ENCODE measurements at regions not wholly inside any gene's neighbourhood (a gene's known extent, or its start where the extent isn't known, plus 50 kb on each side); places are given as distances from the start of the nearest gene placed in this dataset.
A peak's percentile ranks its signal among the peaks of the same experiment; 100 is the strongest.

GRCh38 chr5:85670417-85670816 lies 947.3 kb upstream of the COX7C start:
- no peak overlapping the region for H3K4me3 ChIP-seq (replicated peaks in 1 of 3; ENCODE audit: insufficient read depth in 1 of 3, low read depth in 2 of 3, low read length in 3 of 3)
- H3K4me2 ChIP-seq (ENCODE audit: low read depth, low read length), result no peak overlapping the region; the same call in 1 of the 2 replicates
- peak; percentile 86 for ATAC-seq
- TF ChIP-seq ARID5B (CRISPR knock-in tag; IDR thresholded peaks at IDR 0.05), result peak; percentile 73
- TF ChIP-seq ZNF788 (CRISPR knock-in tag; IDR thresholded peaks at IDR 0.05; ENCODE audit: borderline replicate concordance), result no peak
- TF ChIP-seq, protein P1, sequence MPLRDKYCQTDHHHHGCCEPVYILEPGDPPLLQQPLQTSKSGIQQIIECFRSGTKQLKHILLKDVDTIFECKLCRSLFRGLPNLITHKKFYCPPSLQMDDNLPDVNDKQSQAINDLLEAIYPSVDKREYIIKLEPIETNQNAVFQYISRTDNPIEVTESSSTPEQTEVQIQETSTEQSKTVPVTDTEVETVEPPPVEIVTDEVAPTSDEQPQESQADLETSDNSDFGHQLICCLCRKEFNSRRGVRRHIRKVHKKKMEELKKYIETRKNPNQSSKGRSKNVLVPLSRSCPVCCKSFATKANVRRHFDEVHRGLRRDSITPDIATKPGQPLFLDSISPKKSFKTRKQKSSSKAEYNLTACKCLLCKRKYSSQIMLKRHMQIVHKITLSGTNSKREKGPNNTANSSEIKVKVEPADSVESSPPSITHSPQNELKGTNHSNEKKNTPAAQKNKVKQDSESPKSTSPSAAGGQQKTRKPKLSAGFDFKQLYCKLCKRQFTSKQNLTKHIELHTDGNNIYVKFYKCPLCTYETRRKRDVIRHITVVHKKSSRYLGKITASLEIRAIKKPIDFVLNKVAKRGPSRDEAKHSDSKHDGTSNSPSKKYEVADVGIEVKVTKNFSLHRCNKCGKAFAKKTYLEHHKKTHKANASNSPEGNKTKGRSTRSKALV (CRISPR knock-in tag; IDR thresholded peaks at IDR 0.05), result no peak
- TF ChIP-seq IKZF4 (CRISPR knock-in tag; IDR thresholded peaks at IDR 0.05; ENCODE audit: borderline replicate concordance, low read depth, not compliant biosample characterization), result no peak
- TF ChIP-seq MED13 (CRISPR knock-in tag; IDR thresholded peaks at IDR 0.05), result no peak
- TF ChIP-seq FOXP4 (CRISPR knock-in tag; IDR thresholded peaks at IDR 0.05), result peak; percentile 30; the same call in 1 of the 2 replicates
- 0 out of 2 replicates have a peak, but pooled peaks have one; percentile 10 for TF ChIP-seq HNF4G (IDR thresholded peaks at IDR 0.05; ENCODE audit: borderline replicate concordance, low read depth, low read length)
- TF ChIP-seq HNF4G (CRISPR knock-in tag; IDR thresholded peaks at IDR 0.05; ENCODE audit: borderline replicate concordance, low read depth), result no peak
- TF ChIP-seq ZNF883 (CRISPR knock-in tag; IDR thresholded peaks at IDR 0.05; ENCODE audit: not compliant biosample characterization), result no peak
- peak; percentile 82 for TF ChIP-seq TCF7 (IDR thresholded peaks at IDR 0.05; ENCODE audit: low read depth)
- TF ChIP-seq FOXA1 (IDR thresholded peaks at IDR 0.05), result no peak
- TF ChIP-seq FOXA1 (CRISPR knock-in tag; IDR thresholded peaks at IDR 0.05), result peak; percentile 45
- TF ChIP-seq HMG20A (CRISPR knock-in tag; IDR thresholded peaks at IDR 0.05; ENCODE audit: borderline replicate concordance), result peak; percentile 49; the same call in 1 of the 2 replicates
- TF ChIP-seq, protein P2, sequence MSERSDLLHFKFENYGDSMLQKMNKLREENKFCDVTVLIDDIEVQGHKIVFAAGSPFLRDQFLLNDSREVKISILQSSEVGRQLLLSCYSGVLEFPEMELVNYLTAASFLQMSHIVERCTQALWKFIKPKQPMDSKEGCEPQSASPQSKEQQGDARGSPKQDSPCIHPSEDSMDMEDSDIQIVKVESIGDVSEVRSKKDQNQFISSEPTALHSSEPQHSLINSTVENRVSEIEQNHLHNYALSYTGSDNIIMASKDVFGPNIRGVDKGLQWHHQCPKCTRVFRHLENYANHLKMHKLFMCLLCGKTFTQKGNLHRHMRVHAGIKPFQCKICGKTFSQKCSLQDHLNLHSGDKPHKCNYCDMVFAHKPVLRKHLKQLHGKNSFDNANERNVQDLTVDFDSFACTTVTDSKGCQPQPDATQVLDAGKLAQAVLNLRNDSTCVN (CRISPR knock-in tag; IDR thresholded peaks at IDR 0.05; ENCODE audit: borderline replicate concordance), result no peak

More at GRCh38 chr5:85670417-85670816, 947.3 kb upstream of the COX7C start:
- POLR2A ChIA-PET, result no interaction called here
- FAIRE-seq (no peak), DNase-seq (ENCODE audit: low spot score) (peak; percentile 63)
- Histone ChIP-seq H4K20me1 (ENCODE audit: insufficient read depth, low read length) (no peaks in the 10 kb centered on the region), H2AFZ (ENCODE audit: low read length) (no peak overlapping the region), H3K9me3 (ENCODE audit: low read length) (no peaks in the 10 kb centered on the region), H3K36me3 (replicated peaks in 1 of 2; ENCODE audit: control insufficient read depth in 1 of 2, insufficient read depth in 2 of 2, low read length in 2 of 2) (no peaks in the 10 kb centered on the region), H3K27me3 (ENCODE audit: control insufficient read depth in 1 of 2, insufficient read depth in 2 of 2, low read length in 2 of 2) (no peaks in the 10 kb centered on the region), H3K27ac (ENCODE audit: extremely low read length, insufficient read depth, low read length) (no peak overlapping the region), H3K79me2 (ENCODE audit: insufficient read depth, low read length) (no peaks in the 10 kb centered on the region), H3K9ac (ENCODE audit: insufficient read depth, low read depth, low read length) (no peak overlapping the region), H3K4me1 (ENCODE audit: insufficient read depth, low read length) (peaks cover 13% of the 10 kb centered on the region)
- BruUV-seq (replicated peaks), result no TSS peak
- CTCF ChIA-PET (ENCODE audit: low intra/inter-chr PET ratio, low total read pairs), result no interaction called here
- in situ Hi-C loops (cut with HindIII; ENCODE audit: extremely low pct_ligation_motif_present, low pct_unique_long_range_greater_than_20kb), result no loop called here
- intact Hi-C loops (cut with micrococcal nuclease; ENCODE audit: unreplicated experiment), result no loop called here

Data from HepG2 (cell line).